GM23248 (cell line): ENCODE measurements at regions not wholly inside any gene's neighbourhood (a gene's known extent, or its start where the extent isn't known, plus 50 kb on each side); places are given as distances from the start of the nearest gene placed in this dataset.

Source experiments
- EZH2 ChIP-seq: fragments of 200-600 bp; sonication (generic); IDR thresholded peaks from 2 replicates; pipeline ENCODE4 v1.6.1; 2018; ENCODE audit warnings: antibody characterized with exemption, mild to moderate bottlenecking; ENCODE audit not compliant: insufficient read depth, poor library complexity, severe bottlenecking
- EZH2phosphoT487 ChIP-seq: fragments of 200-600 bp; sonication (generic); IDR thresholded peaks from 2 replicates; pipeline ENCODE4 v1.6.1; 2018; ENCODE audit warnings: antibody characterized with exemption, moderate library complexity, mild to moderate bottlenecking, low read depth; ENCODE audit not compliant: insufficient read depth

DNA sequence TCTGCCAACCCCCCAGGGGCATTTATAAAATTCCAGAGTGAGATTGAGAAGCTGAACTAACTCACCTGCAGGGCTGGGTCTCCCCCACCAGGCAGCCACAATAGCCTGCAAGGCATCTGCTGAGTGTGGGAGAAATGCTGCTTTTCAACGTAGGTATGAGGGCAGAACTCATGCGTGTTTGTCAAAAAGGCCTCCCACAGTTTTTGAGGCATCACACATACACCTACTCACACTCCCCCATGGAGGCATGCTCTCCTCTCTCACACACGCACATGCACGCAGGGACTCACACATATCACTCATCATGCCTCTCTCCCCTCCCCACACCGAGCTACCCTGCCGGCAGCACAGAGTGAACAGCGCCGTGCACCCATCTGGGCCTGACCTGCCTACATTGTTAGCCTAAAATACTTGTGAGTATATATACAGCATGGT is 390.5 kb downstream of the FGF9 start:
- no peak for TF ChIP-seq EZH2
- no peak for TF ChIP-seq EZH2phosphoT487
